Right atrium auricular region (tissue), 2 donors: ENCODE measurements at regions not wholly inside any gene's neighbourhood (a gene's known extent, or its start where the extent isn't known, plus 50 kb on each side); places are given as distances from the start of the nearest gene placed in this dataset.

Experiments
- DNase-seq: peaks from one replicate; pipeline ENCODE4 v3.0.0-alpha.2; 2019; ENCODE audit warnings: low spot score
- H3K27ac ChIP-seq, 2 donors: fragments of 200-600 bp; sonication (generic); 1 replicate in 1 of 2; 2 replicates in 1 of 2; pipeline ENCODE4 v1.5.1; 2016 to 2019
- H3K27me3 ChIP-seq, 2 donors: fragments of 200-600 bp; sonication (generic); one replicate each; pipeline versions ENCODE4 v1.5.1 to v1.6.0; 2017 to 2019
- H3K36me3 ChIP-seq: fragments of 200-600 bp; sonication (generic); one replicate; pipeline ENCODE4 v1.5.1; 2016
- H3K4me1 ChIP-seq, 2 donors: fragments of 200-600 bp; sonication (generic); one replicate each; pipeline versions ENCODE4 v1.5.1 to v1.6.0; 2017 to 2019
- H3K4me3 ChIP-seq, 2 donors: fragments of 200-600 bp; sonication (generic); 1 replicate in 1 of 2; 2 replicates in 1 of 2; pipeline ENCODE4 v1.5.1; 2017 to 2019; ENCODE audit warnings: mild to moderate bottlenecking in 1 of 2, moderate library complexity in 1 of 2
- H3K9me3 ChIP-seq, 2 donors: fragments of 200-600 bp; sonication (generic); one replicate each; pipeline ENCODE4 v1.5.1; 2019
- TF ChIP-seq, protein P1 (sequence below), 2 donors: fragments of 200-600 bp; sonication (generic); IDR thresholded peaks; one replicate each; pipeline ENCODE4 v1.5.1; 2019; ENCODE audit warnings: antibody characterized with exemption in 2 of 2

DNA sequence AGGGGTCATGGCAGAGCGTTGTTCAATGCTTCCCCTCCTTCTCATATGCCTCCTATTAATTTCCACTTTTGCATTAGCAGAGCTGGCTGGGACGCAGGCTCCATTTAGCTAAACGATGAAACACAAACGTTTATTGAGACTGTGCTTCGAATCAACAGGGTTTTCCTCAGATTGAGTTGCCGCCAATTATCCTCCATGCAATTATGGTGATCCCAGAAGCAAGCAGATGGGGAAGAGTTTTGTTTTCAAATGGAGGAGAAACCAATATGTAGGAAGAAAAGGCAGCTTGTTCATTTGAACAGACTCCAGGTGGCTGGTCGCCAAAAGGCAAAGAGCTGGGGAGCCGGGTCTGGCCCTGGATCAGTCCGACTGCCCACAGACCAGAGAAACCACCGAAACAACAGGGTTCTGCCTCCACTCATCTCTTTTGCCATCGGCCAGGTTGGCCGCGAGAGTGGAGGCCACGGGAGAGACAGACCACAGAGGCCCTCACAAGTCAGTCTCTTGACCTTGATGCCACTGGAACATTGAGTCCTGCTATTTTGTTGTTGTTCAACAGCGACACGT is 184.8 kb downstream of the GBA3 start:
- H3K27me3 ChIP-seq, result no peaks in the 10 kb centered on the region
- no peaks in the 10 kb centered on the region for H3K4me1 ChIP-seq
- DNase-seq, result no peak
- H3K36me3 ChIP-seq, result no peaks in the 10 kb centered on the region
- no peak overlapping the region for H3K4me3 ChIP-seq
- TF ChIP-seq, protein P1, sequence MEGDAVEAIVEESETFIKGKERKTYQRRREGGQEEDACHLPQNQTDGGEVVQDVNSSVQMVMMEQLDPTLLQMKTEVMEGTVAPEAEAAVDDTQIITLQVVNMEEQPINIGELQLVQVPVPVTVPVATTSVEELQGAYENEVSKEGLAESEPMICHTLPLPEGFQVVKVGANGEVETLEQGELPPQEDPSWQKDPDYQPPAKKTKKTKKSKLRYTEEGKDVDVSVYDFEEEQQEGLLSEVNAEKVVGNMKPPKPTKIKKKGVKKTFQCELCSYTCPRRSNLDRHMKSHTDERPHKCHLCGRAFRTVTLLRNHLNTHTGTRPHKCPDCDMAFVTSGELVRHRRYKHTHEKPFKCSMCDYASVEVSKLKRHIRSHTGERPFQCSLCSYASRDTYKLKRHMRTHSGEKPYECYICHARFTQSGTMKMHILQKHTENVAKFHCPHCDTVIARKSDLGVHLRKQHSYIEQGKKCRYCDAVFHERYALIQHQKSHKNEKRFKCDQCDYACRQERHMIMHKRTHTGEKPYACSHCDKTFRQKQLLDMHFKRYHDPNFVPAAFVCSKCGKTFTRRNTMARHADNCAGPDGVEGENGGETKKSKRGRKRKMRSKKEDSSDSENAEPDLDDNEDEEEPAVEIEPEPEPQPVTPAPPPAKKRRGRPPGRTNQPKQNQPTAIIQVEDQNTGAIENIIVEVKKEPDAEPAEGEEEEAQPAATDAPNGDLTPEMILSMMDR (IDR thresholded peaks at IDR 0.05), result no peak
- H3K9me3 ChIP-seq, result no peaks in the 10 kb centered on the region
- no peak overlapping the region for H3K27ac ChIP-seq

DNA sequence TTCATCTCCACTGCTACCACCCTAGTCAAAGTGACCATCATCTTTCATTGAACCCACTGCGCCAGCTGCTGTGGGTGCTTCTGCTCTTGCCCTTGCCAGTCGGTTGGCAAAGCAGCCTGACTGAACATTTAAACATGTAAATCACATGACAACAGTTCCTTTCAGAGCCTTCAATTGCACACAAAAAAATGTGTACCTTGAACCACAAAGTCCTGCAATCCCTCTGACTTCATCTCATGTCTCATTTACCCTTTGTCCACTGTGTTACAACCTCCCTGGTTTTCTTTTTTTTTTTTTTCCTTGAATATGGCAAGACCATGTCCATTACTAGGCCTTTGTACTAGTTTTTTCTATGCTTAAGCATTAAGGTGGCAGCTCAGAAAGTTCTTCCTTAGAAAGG is 183.5 kb downstream of the GBA3 start:
- Histone ChIP-seq H3K36me3 (no peaks in the 10 kb centered on the region), H3K9me3 (no peaks in the 10 kb centered on the region), H3K27me3 (no peaks in the 10 kb centered on the region), H3K27ac (no peak overlapping the region), H3K4me1 (no peaks in the 10 kb centered on the region), H3K4me3 (no peak overlapping the region)
- TF ChIP-seq, protein P1 (IDR thresholded peaks at IDR 0.05), result no peak
- no peak for DNase-seq

DNA sequence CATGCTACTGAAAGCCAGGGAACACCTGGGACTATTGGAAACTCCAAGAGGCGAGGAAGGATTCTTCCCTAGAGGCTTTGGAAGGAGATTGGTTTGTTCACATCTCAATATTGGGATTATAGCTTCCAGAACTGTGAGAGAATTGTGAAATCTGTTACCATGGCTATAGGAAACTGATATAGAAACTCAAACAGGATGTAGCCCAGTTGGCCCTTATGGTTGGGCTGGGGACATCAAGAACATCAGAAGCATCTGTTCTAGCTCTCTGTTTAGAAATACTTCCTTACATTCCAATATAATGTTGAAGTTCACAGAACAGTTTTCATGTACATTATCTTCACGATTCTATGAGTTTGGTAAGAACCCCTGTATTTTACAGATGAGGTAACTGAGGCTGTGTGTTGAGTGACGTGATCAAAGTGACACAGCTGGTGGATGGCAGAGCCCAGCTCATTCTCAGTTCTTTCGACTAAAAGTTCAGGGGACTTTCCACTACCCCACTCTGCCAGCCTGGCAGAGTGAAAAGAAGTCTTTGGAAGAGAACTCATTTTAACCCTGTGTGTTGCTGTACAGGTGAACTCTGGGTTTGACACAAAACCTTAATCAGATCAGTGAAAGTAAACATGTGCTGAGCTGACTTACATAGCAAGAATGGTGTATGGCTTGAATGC is 183.0 kb downstream of the GBA3 start:
- Histone ChIP-seq H3K9me3 (no peaks in the 10 kb centered on the region), H3K36me3 (no peaks in the 10 kb centered on the region), H3K4me1 (no peaks in the 10 kb centered on the region), H3K27ac (no peak overlapping the region), H3K27me3 (no peaks in the 10 kb centered on the region), H3K4me3 (no peak overlapping the region)
- TF ChIP-seq, protein P1 (IDR thresholded peaks at IDR 0.05), result no peak
- DNase-seq, result no peak

DNA sequence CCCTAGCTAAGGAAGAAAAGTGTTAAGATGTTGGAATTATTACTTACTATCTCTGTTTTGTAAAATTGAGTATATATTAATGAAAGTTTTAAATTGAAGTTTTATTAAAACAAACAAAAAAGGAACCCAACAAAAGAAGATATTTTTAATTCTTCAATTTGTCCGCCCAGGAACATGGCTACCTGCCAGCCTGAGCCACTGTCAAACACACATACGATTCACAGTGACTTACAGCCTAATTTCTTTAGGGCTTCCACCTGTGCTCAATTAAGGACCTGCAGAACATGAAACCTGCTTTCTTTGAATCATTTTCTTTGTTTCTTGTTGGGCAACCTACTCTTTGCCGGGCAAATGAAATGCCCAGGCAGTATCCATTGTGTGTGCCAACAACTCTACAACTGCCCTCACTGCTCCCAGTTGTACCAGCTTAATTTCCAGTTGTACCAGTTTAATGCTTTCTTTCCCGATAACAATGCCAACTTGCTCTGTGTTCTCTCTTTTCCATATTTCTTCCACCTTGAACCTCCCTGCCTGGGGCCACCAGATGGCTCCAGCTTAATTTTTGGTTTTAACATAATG is 181.7 kb downstream of the GBA3 start:
- Histone ChIP-seq H3K27me3 (no peaks in the 10 kb centered on the region), H3K36me3 (no peaks in the 10 kb centered on the region)

DNA sequence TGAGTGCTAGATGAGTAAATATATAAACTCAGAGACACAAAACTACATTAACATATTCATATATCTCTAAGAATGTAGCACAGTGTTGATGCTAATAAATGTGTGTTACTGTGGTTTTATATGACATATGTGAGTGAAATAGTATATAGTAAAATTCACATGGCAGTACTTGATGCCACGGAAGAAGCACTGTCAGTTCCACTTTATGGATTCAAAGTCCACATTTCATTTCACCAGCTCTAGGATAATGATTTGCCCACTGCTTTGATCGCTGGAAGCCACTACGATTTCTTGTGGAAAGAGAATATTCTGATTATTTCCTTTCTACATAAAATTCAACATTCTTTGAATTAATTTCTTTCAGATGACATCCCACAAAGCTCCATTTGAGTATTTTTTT is 181.2 kb downstream of the GBA3 start:
- no peak overlapping the region for H3K4me3 ChIP-seq
- DNase-seq, result no peak
- H3K4me1 ChIP-seq, result no peaks in the 10 kb centered on the region
- no peak overlapping the region for H3K27ac ChIP-seq
- TF ChIP-seq, protein P1 (IDR thresholded peaks at IDR 0.05), result no peak
- no peaks in the 10 kb centered on the region for H3K27me3 ChIP-seq
- H3K36me3 ChIP-seq, result no peaks in the 10 kb centered on the region
- H3K9me3 ChIP-seq, result no peaks in the 10 kb centered on the region

More for the DNA sequence above, 181.7 kb downstream of the GBA3 start:
- TF ChIP-seq, protein P1 (IDR thresholded peaks at IDR 0.05), result no peak
- no peak for DNase-seq
- H3K27ac ChIP-seq, result no peak overlapping the region
- H3K4me3 ChIP-seq, result no peak overlapping the region
- no peaks in the 10 kb centered on the region for H3K4me1 ChIP-seq
- H3K9me3 ChIP-seq, result no peaks in the 10 kb centered on the region
